ENCODE measurements at regions not wholly inside any gene's neighbourhood (a gene's known extent, or its start where the extent isn't known, plus 50 kb on each side); places are given as distances from the start of the nearest gene placed in this dataset.

- Histone ChIP-seq H3K4me1 (no peaks in the 10 kb centered on the region), H3K4me3 (no peak overlapping the region), H3K36me3 (no peaks in the 10 kb centered on the region), H3K9me3 (no peaks in the 10 kb centered on the region), H3K27ac (no peak overlapping the region), H3K27me3 (no peaks in the 10 kb centered on the region)
- TF ChIP-seq CTCF (IDR thresholded peaks at IDR 0.05 in 4 of 5, conservative IDR thresholded peaks at IDR 0.05 in 1 of 5), result no peak
- no peak for TF ChIP-seq POLR2A (IDR thresholded peaks at IDR 0.05)
- DNase-seq (no peak), ATAC-seq (no peak)
- in situ Hi-C loops (cut with MboI; ENCODE audit: low sequenced_read_pairs in 4 of 4), result no loop called here
- intact Hi-C loops (cut with DNase I; ENCODE audit: low total_unique reads), result no loop called here
These were observed 107.3 kb downstream of the OR2K2 start for GRCh38 chr9:111222757-111223156.

GRCh38 chr9:111212874-111213273, 117.2 kb downstream of the OR2K2 start:
- H3K9me3 ChIP-seq, result peaks cover 0 to 5% (median 0%) of the 10 kb centered on the region in 3 donors
- no peak overlapping the region for H3K27ac ChIP-seq
- no peak overlapping the region for H3K4me3 ChIP-seq
- no peaks in the 10 kb centered on the region for H3K36me3 ChIP-seq
- intact Hi-C loops (cut with DNase I; ENCODE audit: low total_unique reads), result no loop called here
- in situ Hi-C loops (cut with MboI; ENCODE audit: low sequenced_read_pairs in 4 of 4), result no loop called here
- H3K27me3 ChIP-seq, result no peaks in the 10 kb centered on the region
- no peaks in the 10 kb centered on the region for H3K4me1 ChIP-seq
- TF ChIP-seq POLR2A (IDR thresholded peaks at IDR 0.05), result no peak
- no peak for TF ChIP-seq CTCF (IDR thresholded peaks at IDR 0.05 in 4 of 5, conservative IDR thresholded peaks at IDR 0.05 in 1 of 5)
- DNase-seq (no peak), ATAC-seq (no peak)

- Histone ChIP-seq H3K27ac (no peak overlapping the region), H3K4me1 (no peaks in the 10 kb centered on the region), H3K27me3 (no peaks in the 10 kb centered on the region), H3K36me3 (no peaks in the 10 kb centered on the region), H3K4me3 (no peak overlapping the region), H3K9me3 (no peaks in the 10 kb centered on the region)
- intact Hi-C loops (cut with DNase I; ENCODE audit: low total_unique reads) (no loop called here), in situ Hi-C loops (cut with MboI; ENCODE audit: low sequenced_read_pairs in 4 of 4) (no loop called here)
- DNase-seq (no peak), ATAC-seq (no peak)
- TF ChIP-seq POLR2A (IDR thresholded peaks at IDR 0.05) (no peak), CTCF (IDR thresholded peaks at IDR 0.05 in 4 of 5, conservative IDR thresholded peaks at IDR 0.05 in 1 of 5) (no peak)
These were observed 131.1 kb downstream of the OR2K2 start for GRCh38 chr9:111198936-111199335.

- Histone ChIP-seq H3K36me3 (no peaks in the 10 kb centered on the region), H3K4me1 (no peaks in the 10 kb centered on the region), H3K27ac (no peak overlapping the region), H3K27me3 (no peaks in the 10 kb centered on the region), H3K4me3 (no peak overlapping the region), H3K9me3 (no peaks in the 10 kb centered on the region)
- TF ChIP-seq POLR2A (IDR thresholded peaks at IDR 0.05) (no peak), CTCF (IDR thresholded peaks at IDR 0.05 in 4 of 5, conservative IDR thresholded peaks at IDR 0.05 in 1 of 5) (no peak)
- in situ Hi-C loops (cut with MboI; ENCODE audit: low sequenced_read_pairs in 4 of 4), result no loop called here
- intact Hi-C loops (cut with DNase I; ENCODE audit: low total_unique reads), result no loop called here
- ATAC-seq (no peak), DNase-seq (no peak)
These were observed 132.8 kb downstream of the OR2K2 start for GRCh38 chr9:111197256-111197655.

GRCh38 chr9:111195766-111196165, 134.3 kb downstream of the OR2K2 start:
- Histone ChIP-seq H3K27me3 (no peaks in the 10 kb centered on the region), H3K4me1 (no peaks in the 10 kb centered on the region), H3K36me3 (no peaks in the 10 kb centered on the region), H3K27ac (no peak overlapping the region), H3K4me3 (no peak overlapping the region), H3K9me3 (no peaks in the 10 kb centered on the region)
- in situ Hi-C loops (cut with MboI; ENCODE audit: low sequenced_read_pairs in 4 of 4) (no loop called here), intact Hi-C loops (cut with DNase I; ENCODE audit: low total_unique reads) (no loop called here)
- ATAC-seq, result no peak
- no peak for TF ChIP-seq CTCF (IDR thresholded peaks at IDR 0.05 in 4 of 5, conservative IDR thresholded peaks at IDR 0.05 in 1 of 5)
- TF ChIP-seq POLR2A (IDR thresholded peaks at IDR 0.05), result no peak
- no peak for DNase-seq
